HCT116 (cell line): ENCODE measurements at regions not wholly inside any gene's neighbourhood (a gene's known extent, or its start where the extent isn't known, plus 50 kb on each side); places are given as distances from the start of the nearest gene placed in this dataset.

Experiments used
- CEBPB ChIP-seq: IDR thresholded peaks from 2 replicates; pipeline ENCODE4 v1.6.1; 2012; ENCODE audit warnings: low read depth
- CTCF ChIP-seq, 3 experiments: fragments of 200-600 bp in 1 of 3; sonication (generic) in 1 of 3; IDR thresholded peaks in 2 of 3; conservative IDR thresholded peaks in 1 of 3; 2 replicates each; pipeline ENCODE4 v1.5.1; 2012 to 2017; ENCODE audit warnings: low read depth in 2 of 3, low read length in 2 of 3, antibody characterized with exemption in 1 of 3, borderline replicate concordance in 1 of 3, control low read depth in 1 of 3, mild to moderate bottlenecking in 1 of 3, mixed read lengths in 1 of 3, mixed run types in 1 of 3, moderate library complexity in 1 of 3; ENCODE audit not compliant: insufficient read depth in 1 of 3
- EGR1 ChIP-seq: IDR thresholded peaks from 2 replicates; pipeline ENCODE4 v1.6.1; 2012; ENCODE audit warnings: low read depth
- EZH2 ChIP-seq: fragments of 200-600 bp; sonication (generic); IDR thresholded peaks from 2 replicates; pipeline ENCODE4 v1.6.1; 2017; ENCODE audit warnings: antibody characterized with exemption, mixed run types
- EZH2phosphoT487 ChIP-seq: fragments of 200-600 bp; IDR thresholded peaks from 2 replicates; pipeline ENCODE4 v1.6.1; 2018; ENCODE audit warnings: antibody characterized with exemption, borderline replicate concordance
- POLR2A ChIP-seq: IDR thresholded peaks from 2 replicates; pipeline ENCODE4 v1.7.0; 2011; ENCODE audit warnings: borderline replicate concordance; ENCODE audit not compliant: insufficient read depth, insufficient read length; ENCODE audit errors: extremely low read depth
- POLR2AphosphoS5 ChIP-seq: IDR thresholded peaks from 2 replicates; pipeline ENCODE4 v1.6.1; 2011; ENCODE audit warnings: mild to moderate bottlenecking, low read depth, low read length, moderate library complexity
- RAD21 ChIP-seq: IDR thresholded peaks from 2 replicates; pipeline ENCODE4 v1.6.1; 2012; ENCODE audit warnings: low read depth, mild to moderate bottlenecking
- REST ChIP-seq: IDR thresholded peaks from 2 replicates; pipeline ENCODE4 v1.6.1; 2012; ENCODE audit warnings: low read depth
- SIN3A ChIP-seq: IDR thresholded peaks from 2 replicates; pipeline ENCODE4 v1.6.1; 2012; ENCODE audit warnings: low read depth
- ZNF274 ChIP-seq: fragments of 200-500 bp; sonication (Bioruptor generic); IDR thresholded peaks from 2 replicates; pipeline ENCODE4 v1.6.1; 2014; ENCODE audit warnings: mild to moderate bottlenecking, low read depth, low read length, inconsistent platforms
- TF ChIP-seq, protein P1 (sequence below): IDR thresholded peaks from 2 replicates; pipeline ENCODE4 v1.6.1; 2012

- TF ChIP-seq, protein P1, sequence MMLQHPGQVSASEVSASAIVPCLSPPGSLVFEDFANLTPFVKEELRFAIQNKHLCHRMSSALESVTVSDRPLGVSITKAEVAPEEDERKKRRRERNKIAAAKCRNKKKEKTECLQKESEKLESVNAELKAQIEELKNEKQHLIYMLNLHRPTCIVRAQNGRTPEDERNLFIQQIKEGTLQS = no peak
- TF ChIP-seq CTCF (IDR thresholded peaks at IDR 0.05 in 2 of 3, conservative IDR thresholded peaks at IDR 0.05 in 1 of 3; ENCODE audit: borderline replicate concordance in 1 of 3, insufficient read depth in 1 of 3, low read depth in 2 of 3, low read length in 2 of 3) (no peak), ZNF274 (no peak), POLR2AphosphoS5 (no peak), REST (no peak), CEBPB (no peak), EZH2 (no peak), EZH2phosphoT487 (no peak), SIN3A (no peak), RAD21 (no peak), EGR1 (no peak), POLR2A (no peak)
Observed at GRCh38 chr13:50729177-50729576, 114.3 kb downstream of the DLEU7 start.
